ENCODE measurements at regions not wholly inside any gene's neighbourhood (a gene's known extent, or its start where the extent isn't known, plus 50 kb on each side); places are given as distances from the start of the nearest gene placed in this dataset.

DNA sequence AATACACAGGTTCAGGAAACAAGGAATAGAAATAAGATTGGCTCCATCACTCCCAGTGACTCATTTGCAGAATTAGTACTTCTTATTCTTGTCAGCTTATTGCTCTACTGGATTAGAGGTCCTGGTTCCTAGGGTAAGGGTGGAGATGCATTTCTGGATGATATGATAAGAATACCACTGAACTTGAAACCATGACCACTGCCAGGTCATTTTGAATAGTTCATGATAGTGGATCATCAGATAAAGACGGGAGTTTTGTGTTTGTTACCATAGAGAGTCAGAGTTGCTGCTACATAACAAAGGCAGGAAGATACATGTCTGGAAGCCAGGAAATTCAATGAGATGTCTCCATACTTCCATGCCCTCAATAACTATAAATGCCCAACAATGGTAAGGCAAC is 109.2 kb upstream of the FAT1 start:
- TF ChIP-seq, protein P1, sequence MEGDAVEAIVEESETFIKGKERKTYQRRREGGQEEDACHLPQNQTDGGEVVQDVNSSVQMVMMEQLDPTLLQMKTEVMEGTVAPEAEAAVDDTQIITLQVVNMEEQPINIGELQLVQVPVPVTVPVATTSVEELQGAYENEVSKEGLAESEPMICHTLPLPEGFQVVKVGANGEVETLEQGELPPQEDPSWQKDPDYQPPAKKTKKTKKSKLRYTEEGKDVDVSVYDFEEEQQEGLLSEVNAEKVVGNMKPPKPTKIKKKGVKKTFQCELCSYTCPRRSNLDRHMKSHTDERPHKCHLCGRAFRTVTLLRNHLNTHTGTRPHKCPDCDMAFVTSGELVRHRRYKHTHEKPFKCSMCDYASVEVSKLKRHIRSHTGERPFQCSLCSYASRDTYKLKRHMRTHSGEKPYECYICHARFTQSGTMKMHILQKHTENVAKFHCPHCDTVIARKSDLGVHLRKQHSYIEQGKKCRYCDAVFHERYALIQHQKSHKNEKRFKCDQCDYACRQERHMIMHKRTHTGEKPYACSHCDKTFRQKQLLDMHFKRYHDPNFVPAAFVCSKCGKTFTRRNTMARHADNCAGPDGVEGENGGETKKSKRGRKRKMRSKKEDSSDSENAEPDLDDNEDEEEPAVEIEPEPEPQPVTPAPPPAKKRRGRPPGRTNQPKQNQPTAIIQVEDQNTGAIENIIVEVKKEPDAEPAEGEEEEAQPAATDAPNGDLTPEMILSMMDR (IDR thresholded peaks at IDR 0.05): no peak
- TF ChIP-seq EZH2 (IDR thresholded peaks at IDR 0.05): no peak
- TF ChIP-seq EZH2phosphoT487 (IDR thresholded peaks at IDR 0.05): no peak

Measured in neural progenitor cell (in vitro differentiated cells).